GM12892 (cell line): ENCODE measurements at regions not wholly inside any gene's neighbourhood (a gene's known extent, or its start where the extent isn't known, plus 50 kb on each side); places are given as distances from the start of the nearest gene placed in this dataset.
"Not testable (repeated sequence)": the region's sequence is repeated elsewhere in the genome, so short reads cannot be mapped to it uniquely, and the experiment has no call there.

Experiments
- POLR2A ChIP-seq: IDR thresholded peaks from 2 replicates; pipeline ENCODE4 v1.6.1; 2011; ENCODE audit warnings: low read depth, low read length, control low read depth
- POLR2AphosphoS5 ChIP-seq: IDR thresholded peaks from 2 replicates; pipeline ENCODE4 v1.6.1; 2011; ENCODE audit warnings: low read depth, low read length, control low read depth

- TF ChIP-seq POLR2AphosphoS5, POLR2A: not testable (repeated sequence)
Observed at GRCh38 chr15:62870701-62871100, 171.8 kb upstream of the TPM1 start.
